ENCODE measurements at regions not wholly inside any gene's neighbourhood (a gene's known extent, or its start where the extent isn't known, plus 50 kb on each side); places are given as distances from the start of the nearest gene placed in this dataset.
"Not testable (repeated sequence)": the region's sequence is repeated elsewhere in the genome, so short reads cannot be mapped to it uniquely, and the experiment has no call there.

- Mint-ChIP-seq H3K9me3 (peaks cover 10 to 33% of the 10 kb centered on the region in 2 donors), H3K27me3 (no peaks in the 10 kb centered on the region), H3K4me3 (no peak overlapping the region), H3K27ac (no peak overlapping the region), H3K4me1 (no peaks in the 10 kb centered on the region)
- DNase-seq, result no peak
- ATAC-seq, result no peak
Observed at GRCh38 chr5:29550523-29550922, 1643.0 kb upstream of the CDH6 start.

GRCh38 chr5:29548262-29548661 lies 1645.2 kb upstream of the CDH6 start:
- no peaks in the 10 kb centered on the region for H3K27me3 Mint-ChIP-seq
- H3K27ac Mint-ChIP-seq, result no peak overlapping the region
- DNase-seq, result no peak
- no peaks in the 10 kb centered on the region for H3K4me1 Mint-ChIP-seq
- no peak for ATAC-seq
- H3K4me3 Mint-ChIP-seq, result no peak overlapping the region
- peaks cover 6 to 22% of the 10 kb centered on the region in 2 donors for H3K9me3 Mint-ChIP-seq

- no peak for ATAC-seq
- Mint-ChIP-seq H3K27ac (no peak overlapping the region), H3K4me3 (no peak overlapping the region), H3K9me3 (peaks cover 6 to 15% of the 10 kb centered on the region in 2 donors), H3K27me3 (no peaks in the 10 kb centered on the region), H3K4me1 (no peaks in the 10 kb centered on the region)
- no peak for DNase-seq
Observed at GRCh38 chr5:29547236-29547865, 1646.1 kb upstream of the CDH6 start.

- ATAC-seq (no peak), DNase-seq (no peak)
- Mint-ChIP-seq H3K27ac (no peak overlapping the region), H3K4me1 (no peaks in the 10 kb centered on the region), H3K27me3 (no peaks in the 10 kb centered on the region), H3K9me3 (peaks cover 12 to 26% of the 10 kb centered on the region in 2 donors), H3K4me3 (no peak overlapping the region)
Observed at GRCh38 chr5:29543501-29543900, 1650.0 kb upstream of the CDH6 start.

- H3K9me3 Mint-ChIP-seq, result peaks cover 1 to 4% of the 10 kb centered on the region in 2 donors
- H3K27me3 Mint-ChIP-seq, result no peaks in the 10 kb centered on the region
- ATAC-seq, result no peak
- no peak overlapping the region for H3K27ac Mint-ChIP-seq
- H3K4me1 Mint-ChIP-seq, result no peaks in the 10 kb centered on the region
- H3K4me3 Mint-ChIP-seq, result no peak overlapping the region
- DNase-seq, result no peak
Observed at GRCh38 chr5:29524227-29524626, 1669.3 kb upstream of the CDH6 start.

- Mint-ChIP-seq H3K4me3 (no peak overlapping the region), H3K9me3 (peaks cover 0 to 8% of the 10 kb centered on the region in 2 donors), H3K27me3 (no peaks in the 10 kb centered on the region), H3K4me1 (no peaks in the 10 kb centered on the region), H3K27ac (no peak overlapping the region)
- no peak for DNase-seq
- no peak for ATAC-seq
Observed at GRCh38 chr5:29518176-29518575, 1675.3 kb upstream of the CDH6 start.

- DNase-seq (no peak), ATAC-seq (no peak)
Observed at GRCh38 chr5:29516224-29516623, 1677.3 kb upstream of the CDH6 start.

GRCh38 chr5:29508131-29508530 lies 1685.4 kb upstream of the CDH6 start:
- Mint-ChIP-seq H3K27ac (no peak overlapping the region), H3K27me3 (no peaks in the 10 kb centered on the region), H3K4me3 (no peak overlapping the region), H3K9me3 (peaks cover 8 to 15% of the 10 kb centered on the region in 2 donors), H3K4me1 (no peaks in the 10 kb centered on the region)
- no peak for DNase-seq
- no peak for ATAC-seq

More at GRCh38 chr5:29516224-29516623, 1677.3 kb upstream of the CDH6 start:
- Mint-ChIP-seq H3K9me3 (peaks cover 0 to 12% of the 10 kb centered on the region in 2 donors), H3K4me1 (no peaks in the 10 kb centered on the region), H3K27ac (no peak overlapping the region), H3K4me3 (no peak overlapping the region), H3K27me3 (no peaks in the 10 kb centered on the region)

GRCh38 chr5:29504411-29504810 lies 1689.1 kb upstream of the CDH6 start:
- DNase-seq (no peak), ATAC-seq (no peak)
- Mint-ChIP-seq H3K27ac (no peak overlapping the region), H3K27me3 (no peaks in the 10 kb centered on the region), H3K4me1 (no peaks in the 10 kb centered on the region), H3K9me3 (peaks cover 6 to 12% of the 10 kb centered on the region in 2 donors), H3K4me3 (no peak overlapping the region)

- Mint-ChIP-seq H3K9me3 (peaks cover 29 to 44% of the 10 kb centered on the region in 2 donors), H3K27me3 (no peaks in the 10 kb centered on the region), H3K27ac (no peak overlapping the region), H3K4me1 (no peaks in the 10 kb centered on the region), H3K4me3 (no peak overlapping the region)
- DNase-seq (no peak), ATAC-seq (no peak)
Observed at GRCh38 chr5:29498860-29499259, 1694.6 kb upstream of the CDH6 start.

GRCh38 chr5:29498412-29498811 lies 1695.1 kb upstream of the CDH6 start:
- DNase-seq, result no peak
- peaks cover 29 to 44% of the 10 kb centered on the region in 2 donors for H3K9me3 Mint-ChIP-seq
- no peak overlapping the region for H3K27ac Mint-ChIP-seq
- H3K27me3 Mint-ChIP-seq, result no peaks in the 10 kb centered on the region
- no peak overlapping the region for H3K4me3 Mint-ChIP-seq
- ATAC-seq, result no peak
- H3K4me1 Mint-ChIP-seq, result no peaks in the 10 kb centered on the region

- DNase-seq (no peak), ATAC-seq (no peak)
- H3K27ac Mint-ChIP-seq, result no peak overlapping the region
- no peaks in the 10 kb centered on the region for H3K27me3 Mint-ChIP-seq
- no peaks in the 10 kb centered on the region for H3K4me1 Mint-ChIP-seq
- no peak overlapping the region for H3K4me3 Mint-ChIP-seq
- peaks cover 14 to 18% of the 10 kb centered on the region in 2 donors for H3K9me3 Mint-ChIP-seq
Observed at GRCh38 chr5:29485333-29485732, 1708.2 kb upstream of the CDH6 start.

- no peak for ATAC-seq
- H3K9me3 Mint-ChIP-seq, result peaks cover 10 to 20% of the 10 kb centered on the region in 2 donors
- H3K27me3 Mint-ChIP-seq, result no peaks in the 10 kb centered on the region
- H3K27ac Mint-ChIP-seq, result no peak overlapping the region
- no peak overlapping the region for H3K4me3 Mint-ChIP-seq
- H3K4me1 Mint-ChIP-seq, result no peaks in the 10 kb centered on the region
- DNase-seq, result no peak
Observed at GRCh38 chr5:29469581-29469980, 1723.9 kb upstream of the CDH6 start.

GRCh38 chr5:29462241-29462640 lies 1731.2 kb upstream of the CDH6 start:
- H3K4me1 Mint-ChIP-seq, result no peaks in the 10 kb centered on the region
- no peak overlapping the region for H3K4me3 Mint-ChIP-seq
- peaks cover 1 to 10% of the 10 kb centered on the region in 2 donors for H3K9me3 Mint-ChIP-seq
- ATAC-seq (no peak), DNase-seq (no peak)
- H3K27me3 Mint-ChIP-seq, result no peaks in the 10 kb centered on the region
- no peak overlapping the region for H3K27ac Mint-ChIP-seq

- peaks cover 0 to 5% of the 10 kb centered on the region in 2 donors for H3K9me3 Mint-ChIP-seq
- no peaks in the 10 kb centered on the region for H3K4me1 Mint-ChIP-seq
- no peak for ATAC-seq
- no peak for DNase-seq
- H3K27ac Mint-ChIP-seq, result no peak overlapping the region
- no peak overlapping the region for H3K4me3 Mint-ChIP-seq
- no peaks in the 10 kb centered on the region for H3K27me3 Mint-ChIP-seq
Observed at GRCh38 chr5:29460971-29461559, 1732.4 kb upstream of the CDH6 start.

GRCh38 chr5:29451004-29451403 lies 1742.5 kb upstream of the CDH6 start:
- not testable (repeated sequence) for H3K4me3 Mint-ChIP-seq, DNase-seq, H3K9me3 Mint-ChIP-seq, H3K27me3 Mint-ChIP-seq, H3K27ac Mint-ChIP-seq, ATAC-seq, H3K4me1 Mint-ChIP-seq

GRCh38 chr5:29414681-29415080 lies 1778.8 kb upstream of the CDH6 start:
- Mint-ChIP-seq H3K9me3 (peaks cover 0 to 6% of the 10 kb centered on the region in 2 donors), H3K4me3 (no peak overlapping the region), H3K27ac (no peak overlapping the region), H3K27me3 (no peaks in the 10 kb centered on the region), H3K4me1 (no peaks in the 10 kb centered on the region)
- ATAC-seq (no peak), DNase-seq (no peak)
